SKM-1 treated with dmso at 0.1 percent for 144 hours (cell line): ENCODE measurements at regions not wholly inside any gene's neighbourhood (a gene's known extent, or its start where the extent isn't known, plus 50 kb on each side); places are given as distances from the start of the nearest gene placed in this dataset.
"Not testable (repeated sequence)": the region's sequence is repeated elsewhere in the genome, so short reads cannot be mapped to it uniquely, and the experiment has no call there.

Experiments
- DNase-seq: peaks from one replicate; lab custom pipeline; 2025; ENCODE audit not compliant: unreplicated experiment; lab: John Stamatoyannopoulos, UW

DNA sequence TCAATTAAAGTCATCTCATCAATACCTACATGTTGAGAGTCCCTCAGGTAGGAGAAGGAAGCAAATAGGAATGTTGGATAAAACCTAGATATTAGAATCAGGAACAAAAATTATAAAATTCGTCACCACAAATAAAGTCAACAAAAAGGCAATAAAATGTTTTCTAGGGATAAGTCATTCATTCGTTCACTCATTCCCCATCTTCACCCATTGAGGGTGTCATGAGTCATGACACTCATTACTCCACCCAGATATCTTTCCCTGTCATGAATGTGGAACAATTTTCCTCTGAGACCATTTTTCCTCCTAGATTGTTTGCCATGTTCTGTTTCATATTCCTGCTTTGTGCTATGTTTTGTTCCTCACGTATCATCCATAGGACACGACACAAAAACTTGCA, 50.9 kb upstream of the OLIG3 start:
- no peak for DNase-seq

- no peak for DNase-seq
These were observed 53.0 kb upstream of the OLIG3 start for GRCh38 chr6:137547186-137547585.

- no peak for DNase-seq
These were observed 53.4 kb upstream of the OLIG3 start for GRCh38 chr6:137547601-137548000.

GRCh38 chr6:137549106-137549505, 54.9 kb upstream of the OLIG3 start:
- DNase-seq = no peak

DNA sequence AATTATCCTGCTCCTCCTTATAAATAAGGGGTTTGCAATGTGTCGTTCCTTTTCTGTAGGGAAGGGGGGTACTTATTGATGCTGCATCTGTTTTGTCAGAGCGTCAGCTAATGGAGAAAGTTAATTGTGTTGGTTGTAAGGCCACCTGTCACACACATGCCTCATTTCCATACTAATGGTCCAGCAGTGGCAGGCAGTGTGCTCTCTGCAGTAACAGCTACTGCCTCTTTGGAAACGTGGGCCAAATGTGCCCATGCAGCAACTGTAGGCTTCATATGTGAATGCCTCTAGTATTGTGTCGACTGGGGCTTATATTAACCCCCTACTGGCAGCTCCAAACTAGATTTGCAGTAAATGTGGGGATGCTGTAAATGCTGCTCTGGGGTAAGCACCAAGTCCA, 56.3 kb upstream of the OLIG3 start:
- DNase-seq = no peak

GRCh38 chr6:137552146-137552545, 58.0 kb upstream of the OLIG3 start:
- DNase-seq = no peak

DNA sequence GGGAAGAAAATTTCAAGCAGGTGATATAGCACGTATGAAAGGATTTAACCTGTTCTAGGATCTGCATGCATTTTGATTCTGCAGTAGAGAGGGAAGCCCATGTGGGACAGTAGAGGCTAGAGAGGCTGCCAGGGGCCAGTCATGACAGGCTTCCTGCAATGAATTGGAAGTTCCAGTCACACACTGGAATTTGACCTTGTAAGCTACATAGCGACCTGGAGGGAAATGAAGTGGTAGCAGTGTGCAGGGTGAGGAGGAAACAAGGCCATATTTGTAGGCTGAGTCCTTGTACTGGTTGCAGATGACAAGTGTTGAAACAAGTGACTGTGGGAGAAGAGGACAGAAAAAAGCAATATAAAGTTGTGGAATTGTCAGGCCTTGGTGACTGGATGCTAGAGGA, 58.6 kb upstream of the OLIG3 start:
- no peak for DNase-seq

GRCh38 chr6:137559521-137560183, 65.5 kb upstream of the OLIG3 start:
- DNase-seq = not testable (repeated sequence)

DNA sequence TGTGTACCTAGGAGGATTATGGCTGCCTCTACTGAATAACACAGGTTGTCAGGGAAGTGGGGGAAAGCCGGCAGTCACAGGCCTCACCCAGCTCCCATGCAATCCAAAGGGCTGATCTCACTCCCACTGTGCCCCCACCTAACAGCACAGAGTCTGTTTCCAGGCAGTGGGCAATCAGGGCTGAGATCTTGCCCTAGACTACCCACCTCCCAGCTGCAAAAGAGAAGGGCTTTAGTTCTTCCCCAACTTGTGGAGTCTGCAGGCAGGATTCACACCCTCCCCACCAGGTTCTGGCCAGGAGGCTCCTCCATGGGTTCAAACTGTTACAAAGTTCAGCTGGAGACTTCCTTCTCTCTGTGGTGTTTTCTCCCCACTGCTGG, 66.0 kb upstream of the OLIG3 start:
- no peak for DNase-seq

GRCh38 chr6:137568067-137568466, 73.9 kb upstream of the OLIG3 start:
- DNase-seq = no peak

GRCh38 chr6:137570393-137570792, 76.2 kb upstream of the OLIG3 start:
- no peak for DNase-seq

DNA sequence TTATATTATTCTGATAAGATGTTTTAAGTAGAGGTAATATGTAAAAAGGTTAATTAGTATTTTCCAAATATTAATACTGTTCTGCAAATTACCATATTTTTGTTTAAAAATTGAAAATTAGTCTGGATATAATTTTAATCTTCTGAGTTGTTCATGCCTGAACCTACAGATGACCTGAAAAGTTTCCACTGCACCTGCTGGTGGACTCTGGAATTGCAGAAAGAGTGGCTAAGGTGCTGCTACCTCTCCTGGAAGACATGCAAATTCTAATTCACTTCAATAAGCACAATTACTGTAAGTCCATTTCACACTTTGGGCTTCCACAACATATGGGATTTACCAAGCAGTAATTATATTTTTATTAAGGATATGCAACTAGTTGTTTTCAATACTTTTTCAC, 77.7 kb upstream of the OLIG3 start:
- peak; percentile 28 for DNase-seq

GRCh38 chr6:137573739-137574138, 79.5 kb upstream of the OLIG3 start:
- DNase-seq = no peak

DNA sequence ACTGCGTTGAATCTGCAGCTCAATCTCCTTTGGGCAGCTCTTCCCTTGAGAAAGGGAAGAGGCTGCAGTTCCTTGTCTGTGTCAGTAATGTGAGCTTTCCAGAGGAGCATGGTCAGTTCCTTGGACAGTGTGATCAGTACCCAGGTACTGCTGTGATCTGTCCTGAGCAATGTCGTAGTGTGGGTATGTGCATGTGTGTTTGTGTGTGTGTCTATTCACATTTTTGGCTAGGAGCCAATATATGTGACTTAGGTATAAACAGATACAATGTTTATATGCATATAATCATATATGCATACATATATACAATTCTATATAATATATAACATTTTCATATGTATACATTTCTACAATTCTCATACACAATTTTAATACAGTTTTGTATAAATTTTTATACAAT, 85.4 kb upstream of the OLIG3 start:
- DNase-seq = no peak

DNA sequence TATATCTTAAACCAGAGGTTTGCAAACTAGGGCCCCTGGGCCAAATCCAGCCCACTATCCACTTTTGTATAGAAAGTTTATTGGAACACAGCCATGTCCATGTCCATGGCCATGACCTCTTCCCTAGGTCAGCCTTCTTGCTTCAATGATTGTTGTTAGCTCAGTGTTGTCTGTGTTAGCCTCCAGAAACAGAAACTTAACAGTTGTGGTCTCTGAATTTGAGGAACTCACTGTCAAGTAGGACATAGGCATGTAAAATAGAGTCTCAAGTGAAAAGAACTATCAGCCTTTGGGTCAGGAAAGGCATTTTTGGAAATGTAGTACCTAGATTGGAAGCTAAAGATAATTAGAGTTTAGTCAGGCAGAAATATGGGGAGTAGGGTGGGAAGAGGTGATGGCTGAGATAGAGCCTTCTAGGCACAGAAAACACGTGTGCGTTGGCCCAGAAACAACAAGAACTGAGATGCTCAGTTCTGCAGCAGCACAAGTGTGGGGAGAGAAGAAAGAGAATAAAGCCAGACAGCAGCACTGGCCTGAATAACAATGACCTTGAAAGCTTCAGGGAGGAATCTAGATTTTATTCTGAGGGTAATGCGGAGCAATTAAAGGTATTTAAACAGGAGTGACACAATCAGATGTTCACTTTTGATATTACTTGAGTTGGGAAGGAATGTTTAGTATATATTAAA, 87.0 kb upstream of the OLIG3 start:
- peak; percentile 41 for DNase-seq

- DNase-seq = not testable (repeated sequence)
These were observed 89.3 kb upstream of the OLIG3 start for GRCh38 chr6:137583519-137583918.

DNA sequence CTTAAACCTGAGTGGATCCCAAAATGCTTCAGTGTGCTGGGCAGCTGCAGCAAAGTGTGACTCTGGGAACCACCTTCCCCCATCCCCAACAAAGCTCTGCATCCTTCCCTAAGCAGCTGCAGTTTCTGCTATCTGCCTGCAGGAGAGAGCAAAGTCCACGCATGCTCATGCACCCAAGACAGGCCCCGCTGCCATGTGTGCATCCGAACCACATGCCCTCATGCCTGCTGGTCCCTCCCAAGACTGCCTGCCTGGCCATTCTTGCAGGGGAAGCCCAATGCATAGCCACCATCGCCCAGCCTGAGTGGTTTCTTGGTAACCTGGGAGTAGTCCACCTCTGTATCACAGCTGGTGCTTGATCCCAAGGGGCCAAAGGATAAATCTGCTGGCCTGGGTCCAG, 94.3 kb upstream of the OLIG3 start:
- DNase-seq = no peak

DNA sequence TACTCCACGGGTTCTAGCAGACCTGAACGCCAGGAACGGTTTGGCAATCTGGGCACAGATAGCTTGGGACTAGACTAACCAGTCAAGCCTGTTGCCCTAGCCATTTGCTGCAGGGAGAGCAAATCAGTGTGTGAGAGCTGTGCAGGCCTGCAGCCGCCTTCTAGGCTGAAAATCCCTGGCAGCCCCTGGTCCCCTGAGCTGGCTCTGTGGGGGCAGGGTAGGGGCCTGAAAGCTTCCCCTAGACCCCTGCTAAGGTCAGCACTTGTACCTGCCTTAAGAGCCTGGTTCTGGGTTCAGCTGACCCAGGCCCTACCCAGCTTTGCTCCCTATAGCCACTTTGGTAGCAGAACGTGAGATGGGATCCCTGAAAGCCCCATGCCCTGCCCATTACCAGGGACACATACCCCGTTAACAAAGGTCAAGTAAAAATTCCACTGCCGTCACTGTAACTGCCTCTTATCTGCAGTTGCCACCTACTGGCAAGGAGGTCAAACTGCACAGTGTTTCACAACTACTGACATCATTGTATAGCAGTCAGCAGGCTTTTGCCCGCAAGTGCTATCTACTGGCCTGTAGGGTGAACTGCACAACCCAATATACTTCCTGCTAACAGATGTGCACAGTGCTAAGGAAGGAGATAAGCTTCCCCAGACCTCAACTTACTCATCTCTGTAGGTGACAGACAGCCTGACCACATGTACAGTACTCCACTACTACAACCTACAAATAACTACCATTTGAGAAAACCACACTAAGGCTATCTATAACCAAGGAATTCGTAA, 95.1 kb upstream of the OLIG3 start:
- peak; percentile 90 for DNase-seq

DNA sequence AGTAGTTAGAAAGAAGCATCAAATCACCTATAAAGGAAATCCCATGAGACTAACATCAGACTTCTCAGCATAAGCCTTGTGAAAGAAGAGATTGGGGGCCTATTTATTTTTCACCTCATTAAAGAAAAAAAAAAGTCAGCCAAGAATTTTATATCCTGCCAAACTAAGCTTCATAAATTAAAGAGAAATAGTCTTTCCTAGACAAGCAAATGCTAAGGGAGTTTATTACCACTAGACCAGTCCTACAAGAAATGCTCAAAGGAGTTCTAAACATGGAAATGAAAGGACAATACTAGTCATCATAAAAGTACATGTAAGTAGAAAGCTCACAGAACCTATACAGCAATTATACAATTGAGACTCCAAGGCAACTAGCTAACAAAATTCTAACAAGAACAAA, 96.5 kb upstream of the OLIG3 start:
- DNase-seq = no peak

DNA sequence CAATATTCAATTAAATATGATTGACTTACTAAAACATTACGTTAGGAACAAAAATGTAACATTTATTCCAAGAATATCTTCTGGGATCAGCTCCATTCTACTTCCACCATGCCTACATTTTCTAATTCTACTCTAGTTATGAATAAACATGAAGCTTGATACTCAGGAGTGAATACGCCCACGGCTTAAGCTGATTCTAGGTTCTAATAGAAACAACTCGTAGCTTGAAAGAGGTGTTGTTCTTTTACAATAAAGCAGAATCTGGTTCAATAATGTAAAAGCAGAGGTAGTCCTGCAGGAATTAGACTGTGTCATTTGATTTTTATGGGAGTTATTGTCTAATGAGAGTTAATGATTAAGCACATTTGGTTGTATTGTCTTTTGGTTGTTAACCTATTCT, 107.3 kb upstream of the OLIG3 start:
- no peak for DNase-seq

DNA sequence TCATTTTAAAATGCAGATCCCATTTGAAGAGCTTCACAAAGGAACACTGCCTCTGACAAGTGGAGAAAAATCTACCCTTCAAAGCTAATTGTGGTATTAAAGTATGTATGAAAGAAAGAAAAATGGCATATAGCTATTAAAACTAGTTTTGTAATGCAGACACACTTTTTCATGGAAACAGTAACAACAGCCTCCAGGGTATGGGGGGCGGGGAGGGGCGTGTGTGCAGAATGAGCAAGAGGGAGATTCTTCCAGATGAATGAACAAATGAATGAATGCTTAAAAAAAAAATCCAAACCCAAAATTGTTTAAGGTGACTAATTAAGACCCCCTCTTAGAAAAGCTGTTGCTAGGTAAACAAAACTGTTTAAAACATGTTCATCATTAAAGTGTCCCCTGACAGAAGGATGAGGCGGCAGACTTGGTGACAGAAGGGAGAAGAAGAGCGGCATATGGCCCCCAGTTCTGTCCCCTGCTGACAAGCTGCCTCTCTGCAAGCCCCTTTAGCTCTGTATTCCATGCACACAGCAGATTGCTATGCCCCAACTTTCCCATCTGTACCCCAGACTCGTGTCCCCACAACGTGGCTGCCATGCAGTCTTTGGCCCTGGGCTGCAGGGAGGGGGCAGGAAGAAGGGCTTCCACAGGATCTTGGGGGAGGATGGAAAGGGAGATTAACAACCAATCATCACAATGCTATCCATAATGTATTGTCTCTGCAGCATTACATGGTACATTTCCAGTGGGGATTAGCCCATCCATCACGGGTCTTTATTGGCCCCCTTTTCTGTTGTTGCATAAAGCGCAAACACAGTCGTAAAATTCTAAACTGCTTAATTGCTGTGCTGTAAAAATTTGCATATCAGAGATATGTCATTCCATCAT, 108.4 kb upstream of the OLIG3 start:
- no peak for DNase-seq
